Spleen (tissue), 11 donors: ENCODE measurements at regions not wholly inside any gene's neighbourhood (a gene's known extent, or its start where the extent isn't known, plus 50 kb on each side); places are given as distances from the start of the nearest gene placed in this dataset.

Experiments
- DNase-seq: peaks from one replicate; pipeline ENCODE4 v3.0.0-alpha.2; 2020
- H3K27ac ChIP-seq, 8 donors: fragments of 200-600 bp; sonication (generic) in 7 of 8; 1 replicate in 4 of 8; 2 replicates in 4 of 8; pipeline versions ENCODE4 v1.5.0 to v1.8.0; 2016 to 2021; ENCODE audit warnings: inconsistent platforms in 4 of 8, mild to moderate bottlenecking in 4 of 8, moderate library complexity in 1 of 8
- H3K27me3 ChIP-seq, 7 donors: fragments of 200-600 bp; sonication (generic) in 6 of 7; replicated peaks in 1 of 7; 1 replicate in 4 of 7; 2 replicates in 3 of 7; pipeline versions ENCODE4 v1.5.0 to v1.8.0; 2016 to 2021; ENCODE audit warnings: inconsistent platforms in 3 of 7, mild to moderate bottlenecking in 1 of 7
- H3K36me3 ChIP-seq, 6 donors: fragments of 200-600 bp; sonication (generic) in 5 of 6; 1 replicate in 4 of 6; 2 replicates in 2 of 6; pipeline versions ENCODE4 v1.5.0 to v1.8.0; 2016 to 2021; ENCODE audit warnings: inconsistent platforms in 2 of 6
- H3K4me1 ChIP-seq, 6 donors: fragments of 200-600 bp; sonication (generic) in 5 of 6; 1 replicate in 3 of 6; 2 replicates in 3 of 6; pipeline versions ENCODE4 v1.5.0 to v1.8.0; 2016 to 2021; ENCODE audit warnings: inconsistent platforms in 3 of 6
- H3K4me3 ChIP-seq, 8 donors: fragments of 200-600 bp; sonication (generic) in 7 of 8; 1 replicate in 4 of 8; 2 replicates in 4 of 8; pipeline versions ENCODE4 v1.5.0 to v1.8.0; 2016 to 2021; ENCODE audit warnings: inconsistent platforms in 4 of 8, mild to moderate bottlenecking in 4 of 8, moderate library complexity in 2 of 8
- H3K9me3 ChIP-seq, 8 donors: fragments of 200-600 bp; sonication (generic) in 7 of 8; 1 replicate in 4 of 8; 2 replicates in 4 of 8; pipeline versions ENCODE4 v1.5.0 to v1.8.0; 2016 to 2021; ENCODE audit warnings: inconsistent platforms in 4 of 8
- CTCF ChIP-seq, 11 experiments: fragments of 200-600 bp in 7 of 11; fragments of 450-650 bp in 4 of 11; sonication (generic) in 4 of 11; IDR thresholded peaks in 8 of 11; conservative IDR thresholded peaks in 3 of 11; 1 replicate in 7 of 11; 2 replicates in 4 of 11; pipeline versions ENCODE4 v1.4.0 to v1.8.0; 2016 to 2021; ENCODE audit warnings: antibody characterized with exemption in 11 of 11, inconsistent platforms in 4 of 11, mild to moderate bottlenecking in 1 of 11
- POLR2A ChIP-seq, 3 donors: fragments of 450-650 bp; IDR thresholded peaks; one replicate each; pipeline ENCODE4 v1.5.1; 2017; ENCODE audit warnings: antibody characterized with exemption in 3 of 3, mild to moderate bottlenecking in 1 of 3
- POLR2AphosphoS5 ChIP-seq, 3 donors: sonication (generic); formaldehyde crosslinking; IDR thresholded peaks; one replicate each; pipeline ENCODE4 v1.5.1; 2017; ENCODE audit warnings: antibody characterized with exemption in 3 of 3
- WGBS, 5 donors: extraction: QIAGEN DNeasy Blood & Tissue Kit in 3 of 5; methylation state at CpG; one replicate each; pipeline versions ENCODE4 v1.1.5 to v1.1.7; 2013 to 2018; 5-methylcytosine and 5-hydroxymethylcytosine counted together
- intact Hi-C: fragments of 100-400 bp; cut with DNase I; formaldehyde crosslinking; loops from one replicate; pipeline ENCODE4 v1.15.0; 2023; ENCODE audit warnings: low total_unique reads
- donor health status: healthy with polysubstance abuse.
- donor health status: DM: no; HTN: no; CAD: no; lungs with moderate emphysema.
- donor health status: DM: no; HTN: no; CAD: no.
- donor health status: Bipolar disorder and iron deficiency.
- donor health status: healthy.
- donor health status: DM: no; HTN: no; CAD: no.
- donor health status: DM: yes; HTN: yes; CAD: no.

GRCh38 chr2:23020659-23021058 is 364.3 kb upstream of the KLHL29 start:
- Histone ChIP-seq H3K27me3 (no peaks in the 10 kb centered on the region), H3K27ac (no peak overlapping the region), H3K9me3 (no peaks in the 10 kb centered on the region), H3K4me3 (no peak overlapping the region), H3K36me3 (no peaks in the 10 kb centered on the region), H3K4me1 (no peaks in the 10 kb centered on the region)
- intact Hi-C loops: no loop called here
- WGBS, 5 donors: 72 to 86% (median 76%) methylated on average over 6 of the region's 6 CpGs
- no peak for DNase-seq
- no peak for TF ChIP-seq CTCF (IDR thresholded peaks at IDR 0.05 in 8 of 11, conservative IDR thresholded peaks at IDR 0.05 in 3 of 11)
- no peak for TF ChIP-seq POLR2A (IDR thresholded peaks at IDR 0.05)
- TF ChIP-seq POLR2AphosphoS5 (IDR thresholded peaks at IDR 0.05): no peak

GRCh38 chr2:23021311-23022120 is 363.5 kb upstream of the KLHL29 start:
- Histone ChIP-seq H3K27ac (no peak overlapping the region), H3K36me3 (no peaks in the 10 kb centered on the region), H3K27me3 (no peaks in the 10 kb centered on the region), H3K4me3 (no peak overlapping the region), H3K9me3 (no peaks in the 10 kb centered on the region), H3K4me1 (no peaks in the 10 kb centered on the region)
- no peak for DNase-seq
- intact Hi-C loops: no loop called here
- 74 to 86% (median 76%) methylated on average over 13 of the region's 13 CpGs for WGBS, 5 donors
- no peak for TF ChIP-seq POLR2A (IDR thresholded peaks at IDR 0.05)
- no peak for TF ChIP-seq POLR2AphosphoS5 (IDR thresholded peaks at IDR 0.05)
- TF ChIP-seq CTCF (IDR thresholded peaks at IDR 0.05 in 8 of 11, conservative IDR thresholded peaks at IDR 0.05 in 3 of 11): no peak

GRCh38 chr2:23023722-23024121 is 361.3 kb upstream of the KLHL29 start:
- Histone ChIP-seq H3K36me3 (no peaks in the 10 kb centered on the region), H3K9me3 (no peaks in the 10 kb centered on the region), H3K4me1 (no peaks in the 10 kb centered on the region), H3K27ac (no peak overlapping the region), H3K4me3 (no peak overlapping the region), H3K27me3 (no peaks in the 10 kb centered on the region)
- no peak for DNase-seq
- intact Hi-C loops: no loop called here
- 23 to 55% (median 50%) methylated on average over 3 of the region's 3 CpGs for WGBS, 5 donors
- TF ChIP-seq POLR2AphosphoS5 (IDR thresholded peaks at IDR 0.05) (no peak), POLR2A (IDR thresholded peaks at IDR 0.05) (no peak), CTCF (IDR thresholded peaks at IDR 0.05 in 8 of 11, conservative IDR thresholded peaks at IDR 0.05 in 3 of 11) (no peak)

GRCh38 chr2:23026671-23027070 is 358.3 kb upstream of the KLHL29 start:
- H3K27ac ChIP-seq: no peak overlapping the region
- intact Hi-C loops: no loop called here
- no peaks in the 10 kb centered on the region for H3K27me3 ChIP-seq
- no peak overlapping the region for H3K4me3 ChIP-seq
- H3K36me3 ChIP-seq: no peaks in the 10 kb centered on the region
- no peak for DNase-seq
- no peaks in the 10 kb centered on the region for H3K4me1 ChIP-seq
- WGBS, 5 donors: 78 to 90% (median 82%) methylated on average over 4 of the region's 4 CpGs
- no peak for TF ChIP-seq CTCF (IDR thresholded peaks at IDR 0.05 in 8 of 11, conservative IDR thresholded peaks at IDR 0.05 in 3 of 11)
- no peak for TF ChIP-seq POLR2A (IDR thresholded peaks at IDR 0.05)
- no peak for TF ChIP-seq POLR2AphosphoS5 (IDR thresholded peaks at IDR 0.05)
- no peaks in the 10 kb centered on the region for H3K9me3 ChIP-seq
